ENCODE measurements at regions not wholly inside any gene's neighbourhood (a gene's known extent, or its start where the extent isn't known, plus 50 kb on each side); places are given as distances from the start of the nearest gene placed in this dataset.

GRCh38 chr16:79909571-79909970 lies 309.0 kb upstream of the MAF start:
- H3K9me3 ChIP-seq = no peaks in the 10 kb centered on the region
- DNase-seq (no peak), ATAC-seq (no peak)
- H3K27me3 ChIP-seq = no peaks in the 10 kb centered on the region
- H3K36me3 ChIP-seq = no peaks in the 10 kb centered on the region
- no peak for TF ChIP-seq CTCF (IDR thresholded peaks at IDR 0.05)
- no peak overlapping the region for H3K27ac ChIP-seq
- intact Hi-C loops (cut with DNase I) = no loop called here
- no peaks in the 10 kb centered on the region for H3K4me1 ChIP-seq
- no peak overlapping the region for H3K4me3 ChIP-seq

- DNase-seq = no peak
- Histone ChIP-seq H3K27ac (no peak overlapping the region), H3K4me3 (no peak overlapping the region), H3K4me1 (no peaks in the 10 kb centered on the region), H3K9me3 (no peaks in the 10 kb centered on the region), H3K27me3 (no peaks in the 10 kb centered on the region), H3K36me3 (no peaks in the 10 kb centered on the region)
- TF ChIP-seq CTCF (IDR thresholded peaks at IDR 0.05) = no peak
- intact Hi-C loops (cut with DNase I) = no loop called here
- no peak for ATAC-seq
Observed at GRCh38 chr16:79903471-79903870, 302.9 kb upstream of the MAF start.

- no peak overlapping the region for H3K27ac ChIP-seq
- no peaks in the 10 kb centered on the region for H3K4me1 ChIP-seq
- no peak overlapping the region for H3K4me3 ChIP-seq
- no peaks in the 10 kb centered on the region for H3K36me3 ChIP-seq
- H3K9me3 ChIP-seq = no peaks in the 10 kb centered on the region
- TF ChIP-seq CTCF (IDR thresholded peaks at IDR 0.05) = no peak
- no peaks in the 10 kb centered on the region for H3K27me3 ChIP-seq
- no peak for ATAC-seq
- DNase-seq = no peak
- intact Hi-C loops (cut with DNase I) = no loop called here
Observed at GRCh38 chr16:79902351-79902750, 301.8 kb upstream of the MAF start.

GRCh38 chr16:79901522-79901921 lies 301.0 kb upstream of the MAF start:
- no peak overlapping the region for H3K4me3 ChIP-seq
- intact Hi-C loops (cut with DNase I) = no loop called here
- H3K36me3 ChIP-seq = no peaks in the 10 kb centered on the region
- DNase-seq (no peak), ATAC-seq (no peak)
- H3K27ac ChIP-seq = no peak overlapping the region
- TF ChIP-seq CTCF (IDR thresholded peaks at IDR 0.05) = no peak
- no peaks in the 10 kb centered on the region for H3K9me3 ChIP-seq
- no peaks in the 10 kb centered on the region for H3K4me1 ChIP-seq
- no peaks in the 10 kb centered on the region for H3K27me3 ChIP-seq

GRCh38 chr16:79899716-79900115 lies 299.2 kb upstream of the MAF start:
- H3K27ac ChIP-seq = no peak overlapping the region
- no peak overlapping the region for H3K4me3 ChIP-seq
- no peak for TF ChIP-seq CTCF (IDR thresholded peaks at IDR 0.05)
- intact Hi-C loops (cut with DNase I) = no loop called here
- H3K9me3 ChIP-seq = no peaks in the 10 kb centered on the region
- no peak for DNase-seq
- ATAC-seq = no peak
- no peaks in the 10 kb centered on the region for H3K27me3 ChIP-seq
- no peaks in the 10 kb centered on the region for H3K4me1 ChIP-seq
- H3K36me3 ChIP-seq = no peaks in the 10 kb centered on the region

Data from left lung (tissue), 4 donors.